Left renal cortex interstitium (tissue), 4 donors: ENCODE measurements at regions not wholly inside any gene's neighbourhood (a gene's known extent, or its start where the extent isn't known, plus 50 kb on each side); places are given as distances from the start of the nearest gene placed in this dataset.

ENCODE experiments used
- DNase-seq, 4 donors: peaks; one replicate each; pipeline ENCODE4 v3.0.0-alpha.2; 2013; ENCODE audit warnings: low read depth in 4 of 4, low spot score in 2 of 4, missing footprints in 1 of 4

DNA sequence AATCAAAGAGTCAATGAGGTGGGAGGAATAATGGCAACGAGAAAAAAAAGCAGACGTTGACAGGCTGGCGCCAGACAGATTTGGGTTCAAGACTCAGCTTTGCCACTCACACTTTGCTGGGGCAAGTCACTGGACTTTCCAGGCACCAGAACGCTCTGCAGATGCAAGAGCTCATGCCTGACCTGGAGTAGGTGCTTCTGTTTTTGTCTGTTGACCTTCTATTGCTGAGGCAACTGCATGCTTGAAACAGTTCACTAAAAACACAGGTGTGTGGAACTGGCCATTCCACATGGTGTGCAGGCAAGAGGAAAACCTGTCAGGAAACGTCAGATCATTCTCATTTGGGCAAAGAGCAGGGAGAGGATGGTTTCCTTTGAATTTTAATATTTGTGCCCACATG lies 161.2 kb upstream of the SMIM23 start:
- DNase-seq, result no peak

DNA sequence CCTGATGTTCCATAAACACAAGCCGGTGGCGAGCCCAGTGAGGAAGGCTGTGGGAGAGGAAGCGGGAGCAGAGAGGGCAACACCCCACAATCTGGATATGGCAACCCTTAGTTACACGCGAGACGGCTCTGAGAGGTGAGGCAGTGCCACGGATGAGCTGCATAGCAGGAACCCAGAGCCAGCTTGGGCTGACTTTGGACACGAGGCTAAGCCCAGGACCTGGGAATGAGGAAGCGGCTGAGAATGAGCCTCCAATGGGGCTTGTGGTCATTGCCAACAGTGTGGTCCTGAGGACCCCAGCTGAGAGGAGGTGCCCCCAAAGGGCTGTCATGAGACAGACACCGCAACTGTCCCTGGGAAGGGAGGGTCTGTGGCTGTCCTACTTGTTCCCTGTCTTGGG lies 160.0 kb upstream of the SMIM23 start:
- DNase-seq, result no peak

DNA sequence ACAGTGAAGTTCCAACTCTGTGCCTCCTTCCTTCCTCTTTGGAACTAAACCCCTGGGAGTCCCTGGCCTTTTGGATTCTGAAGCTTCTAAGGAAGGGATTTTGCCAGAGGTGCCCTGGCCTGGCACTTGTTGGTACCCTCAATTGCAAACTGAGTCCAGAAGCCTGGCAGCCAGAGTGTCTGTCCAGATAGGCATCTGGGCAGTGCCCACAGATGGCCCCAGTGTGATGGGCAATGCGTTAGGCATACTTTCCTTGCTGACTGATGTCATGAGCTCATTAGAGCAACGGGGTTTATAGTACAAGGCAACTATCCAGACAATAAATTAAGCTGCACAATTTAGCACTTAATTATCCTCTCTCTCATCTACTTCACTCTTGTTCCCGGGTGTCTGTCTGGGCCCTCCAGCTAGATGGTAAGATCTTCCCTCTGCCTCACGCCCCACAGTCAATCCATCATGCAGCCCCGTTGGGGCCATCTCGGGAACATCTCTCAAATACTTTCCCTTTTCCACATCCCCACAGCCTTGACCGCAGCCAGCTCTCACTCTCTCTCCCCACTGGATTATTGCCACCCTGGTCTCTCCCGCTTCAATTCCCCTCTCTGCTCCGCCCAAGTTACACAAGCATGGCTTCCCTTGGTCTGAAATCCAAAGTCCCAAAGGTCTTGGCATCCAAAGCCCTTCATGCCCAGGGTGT lies 157.5 kb upstream of the SMIM23 start:
- DNase-seq, result no peak

- DNase-seq, result no peak
Observed at GRCh38 chr5:171628633-171628974, 157.0 kb upstream of the SMIM23 start.

DNA sequence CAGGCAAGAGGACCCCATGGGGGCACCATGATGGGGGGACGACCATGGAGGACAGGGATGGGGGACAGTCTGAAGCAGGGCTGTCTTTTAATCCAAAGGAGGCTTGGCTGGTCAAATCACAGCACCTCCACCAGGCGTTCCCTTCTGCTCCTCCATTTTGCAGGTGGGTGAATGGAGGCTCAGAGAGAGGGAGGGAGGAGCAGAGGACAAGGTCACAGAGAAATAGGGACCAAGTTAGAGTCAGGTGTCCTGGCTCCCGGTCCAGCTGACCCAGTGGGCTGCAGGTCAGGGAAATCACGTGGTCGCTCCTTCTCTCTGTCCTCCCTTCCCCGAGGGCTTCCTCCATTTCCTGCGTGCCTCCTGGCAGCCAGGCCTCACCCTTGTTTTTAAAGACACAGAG lies 156.4 kb upstream of the SMIM23 start:
- DNase-seq, result no peak

DNA sequence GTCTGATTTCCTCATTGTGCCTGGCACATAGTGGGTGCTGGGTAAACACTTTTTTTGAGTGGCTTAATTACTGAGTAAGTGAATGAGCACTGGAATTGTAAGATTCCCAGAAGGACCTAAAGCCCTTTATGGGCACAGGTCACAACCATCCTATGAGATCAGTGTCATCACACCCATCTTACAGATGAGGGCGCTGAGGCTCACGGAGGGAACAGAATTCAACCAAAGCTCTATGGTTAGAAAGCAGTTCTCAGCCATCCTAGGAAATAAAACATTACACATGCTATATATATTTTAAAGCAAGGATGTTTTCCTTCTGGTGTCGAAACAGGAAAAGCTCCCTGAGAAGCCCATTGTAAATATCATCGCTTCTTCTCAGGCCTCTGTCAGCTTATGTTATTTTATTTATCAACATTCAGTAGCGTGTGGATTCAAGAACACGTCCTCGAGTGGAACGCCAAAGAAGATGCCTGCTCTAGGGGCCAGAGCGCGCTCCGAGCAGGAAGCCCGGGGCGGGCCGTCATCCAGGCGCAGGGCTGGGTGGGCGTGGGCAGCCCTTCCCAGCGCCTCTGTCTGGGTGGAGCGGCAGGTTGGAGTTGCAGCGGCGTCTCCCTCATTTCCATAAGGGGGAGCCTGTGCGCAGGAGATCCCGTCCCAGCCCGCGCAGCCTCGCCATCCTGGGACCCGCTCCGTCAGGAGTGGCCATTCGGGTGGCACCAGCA lies 155.8 kb upstream of the SMIM23 start:
- peak in 1 of 4 donors; percentile 44 for DNase-seq

DNA sequence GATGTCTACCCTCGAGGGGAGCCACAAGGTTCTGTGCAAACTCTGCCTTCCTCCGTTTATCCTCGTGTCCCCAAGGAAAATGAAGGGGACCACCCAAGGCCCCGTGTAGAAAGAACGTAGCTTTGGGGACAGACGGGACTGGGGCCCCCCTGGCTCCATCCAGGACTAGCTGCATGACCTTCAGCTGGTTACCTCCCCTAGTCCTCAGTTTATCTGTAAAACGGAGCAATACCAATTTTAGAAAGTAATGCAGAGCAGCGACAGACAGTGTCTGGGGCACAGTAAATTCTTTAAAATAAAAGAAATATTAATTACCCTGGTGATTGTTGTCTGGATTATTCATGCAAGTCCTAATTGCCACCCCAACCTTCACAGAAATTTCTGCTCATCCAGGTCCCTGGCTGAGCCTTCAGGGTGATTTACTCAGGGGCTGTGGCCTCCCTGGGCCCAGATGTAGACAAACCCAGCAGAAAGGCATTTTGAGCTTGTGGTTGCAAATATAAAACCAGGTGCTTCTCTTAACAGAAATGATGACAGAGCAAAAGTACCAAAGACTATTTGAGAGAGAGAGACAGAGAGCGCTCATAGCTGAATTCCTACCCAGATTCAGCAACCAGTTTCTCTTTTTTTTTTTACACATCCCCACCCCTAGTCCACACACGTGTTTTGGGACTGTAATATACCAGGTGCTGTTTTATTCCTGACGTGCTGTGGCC lies 155.1 kb upstream of the SMIM23 start:
- DNase-seq, result no peak

DNA sequence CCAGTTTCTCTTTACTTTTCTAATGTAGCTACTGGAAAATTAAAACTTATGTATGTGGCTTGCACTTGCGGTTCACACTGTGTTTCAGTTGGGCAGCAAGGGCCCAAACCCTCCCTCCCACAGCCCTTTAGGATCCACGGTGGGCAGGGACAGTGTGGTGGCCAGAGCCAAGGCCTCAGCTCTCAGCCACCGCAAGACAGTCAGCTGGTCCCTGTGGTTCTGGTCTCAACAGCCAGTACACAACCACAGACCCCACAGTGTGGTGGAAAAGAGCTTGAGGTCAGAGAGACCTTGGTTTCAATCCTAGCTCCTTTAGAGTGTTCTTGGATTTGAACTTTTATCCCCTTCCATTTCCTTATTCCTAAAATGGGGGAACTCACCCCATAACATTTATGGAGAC lies 153.0 kb upstream of the SMIM23 start:
- DNase-seq, result no peak

DNA sequence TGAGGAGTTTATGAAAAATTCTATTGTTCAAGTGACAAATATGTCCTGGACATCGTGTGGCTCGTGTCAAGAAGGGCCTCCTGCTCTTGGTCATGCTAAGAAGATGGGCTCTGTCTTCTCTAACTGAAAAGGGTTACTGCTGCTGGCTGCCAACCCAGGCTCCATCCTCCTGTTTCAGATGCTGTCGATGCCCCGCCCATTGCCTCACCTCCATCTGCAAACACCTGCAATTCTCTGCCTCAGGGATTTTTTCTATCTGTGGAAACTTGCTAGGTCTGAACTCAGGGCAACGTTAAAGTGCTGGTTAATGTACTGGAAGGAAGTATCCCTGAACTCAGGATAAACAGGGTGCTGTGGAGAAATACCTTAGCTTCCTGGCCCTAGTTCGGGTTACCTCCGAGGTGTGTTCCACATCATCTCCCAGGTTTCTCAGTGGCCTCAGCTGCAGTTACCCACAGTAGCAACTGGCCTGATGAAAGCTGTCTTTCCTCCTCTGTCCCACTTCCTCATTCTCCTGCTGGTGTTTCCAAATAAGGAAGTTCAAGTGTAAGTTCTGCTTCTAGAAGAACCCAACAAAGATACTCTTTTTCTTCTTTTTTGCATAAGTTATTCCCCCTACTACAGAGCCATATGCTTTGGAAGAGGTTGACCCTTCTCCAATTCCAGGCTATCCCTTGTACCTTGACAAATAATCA lies 151.7 kb upstream of the SMIM23 start:
- no peak for DNase-seq

GRCh38 chr5:171634511-171634910 lies 151.1 kb upstream of the SMIM23 start:
- DNase-seq, result no peak

DNA sequence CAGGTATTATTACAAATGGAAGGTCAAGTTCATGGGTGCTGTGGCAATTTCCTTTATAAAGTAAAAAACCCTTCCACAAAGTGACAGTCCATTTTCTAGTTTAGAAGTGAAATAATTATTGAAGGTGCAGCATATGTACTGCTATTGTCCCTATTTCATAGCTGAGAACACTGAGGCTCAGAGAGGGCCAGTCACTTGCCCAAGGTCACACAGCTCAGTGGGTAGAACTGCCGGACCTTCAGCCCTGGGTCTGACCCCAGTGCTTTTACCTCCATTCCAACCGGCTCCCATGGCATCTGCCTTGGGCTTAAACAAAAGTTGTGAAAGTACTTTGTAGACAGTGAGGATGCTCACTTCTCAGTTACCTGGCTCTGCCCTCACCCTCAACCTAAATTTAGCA lies 150.6 kb upstream of the SMIM23 start:
- DNase-seq, result no peak

DNA sequence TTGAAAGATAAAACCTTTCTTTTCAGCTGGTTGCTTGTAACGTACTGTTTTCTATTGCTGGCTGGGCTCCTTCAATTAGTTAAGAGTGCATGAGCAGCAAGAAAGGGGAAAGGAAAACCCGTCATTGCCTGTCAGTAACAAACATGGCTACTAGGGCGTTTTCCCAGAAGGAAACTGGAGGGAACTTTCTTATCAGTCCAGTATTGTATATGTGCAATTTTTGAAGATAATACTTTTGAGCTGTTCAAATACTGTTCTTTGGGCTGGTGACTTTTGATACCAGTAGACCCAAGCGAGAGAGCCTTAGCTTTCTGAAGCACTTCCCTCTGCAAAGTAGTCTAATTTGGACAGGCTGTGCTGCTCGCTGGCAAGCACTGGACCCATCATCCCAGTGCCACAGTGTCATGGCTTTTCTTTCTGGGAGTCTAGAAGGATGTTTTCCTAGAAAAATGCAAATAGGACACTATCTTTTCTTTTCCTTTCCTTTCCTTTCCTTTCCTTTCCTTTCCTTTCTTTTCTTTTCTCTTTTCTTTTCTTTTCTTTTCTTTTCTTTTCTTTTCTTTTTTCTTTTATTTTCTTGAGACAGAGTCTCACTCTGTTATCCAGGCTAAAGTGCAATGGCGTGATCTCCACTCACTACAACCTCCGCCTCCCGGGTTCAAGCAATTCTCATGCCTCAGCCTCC lies 149.9 kb upstream of the SMIM23 start:
- no peak for DNase-seq

GRCh38 chr5:171637811-171638210 lies 147.8 kb upstream of the SMIM23 start:
- no peak for DNase-seq

GRCh38 chr5:171639205-171639621 lies 146.4 kb upstream of the SMIM23 start:
- DNase-seq, result no peak

- no peak for DNase-seq
Observed at GRCh38 chr5:171639966-171640365, 145.7 kb upstream of the SMIM23 start.

GRCh38 chr5:171640480-171640879 lies 145.1 kb upstream of the SMIM23 start:
- DNase-seq, result no peak

- DNase-seq, result no peak
Observed at GRCh38 chr5:171641891-171642290, 143.7 kb upstream of the SMIM23 start.

DNA sequence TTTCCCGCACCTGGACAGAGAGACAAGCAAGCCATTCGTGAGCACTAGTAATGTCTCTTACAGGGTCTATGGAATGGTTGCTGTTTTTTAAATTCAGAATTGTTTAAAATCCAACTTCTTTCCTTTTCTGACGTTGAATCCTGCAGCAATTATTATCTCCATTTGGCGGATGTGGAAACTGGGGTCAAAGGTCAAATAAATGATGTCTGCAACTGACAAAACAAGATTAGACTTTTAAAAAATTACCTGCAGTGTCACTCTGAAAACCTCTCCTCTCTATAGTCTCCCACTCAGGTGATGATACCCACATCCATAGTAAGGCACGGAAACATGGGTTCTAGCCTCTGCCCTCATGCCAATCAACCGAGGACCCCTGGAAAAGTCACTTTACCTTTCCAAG lies 142.7 kb upstream of the SMIM23 start:
- DNase-seq, result no peak

GRCh38 chr5:171644536-171644935 lies 141.1 kb upstream of the SMIM23 start:
- no peak for DNase-seq

GRCh38 chr5:171646102-171647042 lies 139.2 kb upstream of the SMIM23 start:
- no peak for DNase-seq
